ENCODE measurements at regions not wholly inside any gene's neighbourhood (a gene's known extent, or its start where the extent isn't known, plus 50 kb on each side); places are given as distances from the start of the nearest gene placed in this dataset.
A peak's percentile ranks its signal among the peaks of the same experiment; 100 is the strongest.
"Not testable (repeated sequence)": the region's sequence is repeated elsewhere in the genome, so short reads cannot be mapped to it uniquely, and the experiment has no call there.

GRCh38 chr10:2547606-2548005, 519.7 kb upstream of the PFKP start:
- no peak for DNase-seq (ENCODE audit: low spot score)

- DNase-seq (ENCODE audit: low spot score) = not testable (repeated sequence)
Measured at GRCh38 chr10:2546894-2547293, 520.5 kb upstream of the PFKP start.

GRCh38 chr10:2543974-2544373, 523.4 kb upstream of the PFKP start:
- DNase-seq (ENCODE audit: low spot score) = no peak

GRCh38 chr10:2543142-2543886, 524.0 kb upstream of the PFKP start:
- no peak for DNase-seq (ENCODE audit: low spot score)

GRCh38 chr10:2541176-2541575, 526.2 kb upstream of the PFKP start:
- no peak for DNase-seq (ENCODE audit: low spot score)

- DNase-seq (ENCODE audit: low spot score) = peak; percentile 80
Measured at GRCh38 chr10:2529945-2530344, 537.4 kb upstream of the PFKP start.

- DNase-seq (ENCODE audit: low spot score) = no peak
Measured at GRCh38 chr10:2525781-2526180, 541.6 kb upstream of the PFKP start.

- no peak for DNase-seq (ENCODE audit: low spot score)
Measured at GRCh38 chr10:2519139-2519538, 548.2 kb upstream of the PFKP start.

- no peak for DNase-seq (ENCODE audit: low spot score)
Measured at GRCh38 chr10:2509081-2509531, 558.2 kb upstream of the PFKP start.

GRCh38 chr10:2501366-2501940, 565.9 kb upstream of the PFKP start:
- DNase-seq (ENCODE audit: low spot score) = not testable (repeated sequence)

GRCh38 chr10:2494399-2494798, 572.9 kb upstream of the PFKP start:
- no peak for DNase-seq (ENCODE audit: low spot score)

GRCh38 chr10:2488446-2489005, 578.8 kb upstream of the PFKP start:
- DNase-seq (ENCODE audit: low spot score) = no peak

GRCh38 chr10:2487921-2488320, 579.4 kb upstream of the PFKP start:
- DNase-seq (ENCODE audit: low spot score) = no peak

GRCh38 chr10:2478656-2479055, 588.7 kb upstream of the PFKP start:
- no peak for DNase-seq (ENCODE audit: low spot score)

GRCh38 chr10:2476812-2477553, 590.4 kb upstream of the PFKP start:
- DNase-seq (ENCODE audit: low spot score) = peak; percentile 75

GRCh38 chr10:2476218-2476811, 591.0 kb upstream of the PFKP start:
- DNase-seq (ENCODE audit: low spot score) = peak; percentile 71

- peak; percentile 55 for DNase-seq (ENCODE audit: low spot score)
Measured at GRCh38 chr10:2475711-2476217, 591.6 kb upstream of the PFKP start.

GRCh38 chr10:2471811-2472210, 595.5 kb upstream of the PFKP start:
- no peak for DNase-seq (ENCODE audit: low spot score)

GRCh38 chr10:2469802-2470201, 597.5 kb upstream of the PFKP start:
- no peak for DNase-seq (ENCODE audit: low spot score)

- DNase-seq (ENCODE audit: low spot score) = no peak
Measured at GRCh38 chr10:2464483-2464882, 602.9 kb upstream of the PFKP start.

- no peak for DNase-seq (ENCODE audit: low spot score)
Measured at GRCh38 chr10:2463316-2463715, 604.0 kb upstream of the PFKP start.

GRCh38 chr10:2462581-2462980, 604.8 kb upstream of the PFKP start:
- no peak for DNase-seq (ENCODE audit: low spot score)

All from SK-N-DZ (cell line).